HG03103 (cell line): ENCODE measurements at regions not wholly inside any gene's neighbourhood (a gene's known extent, or its start where the extent isn't known, plus 50 kb on each side); places are given as distances from the start of the nearest gene placed in this dataset.
"Not testable (repeated sequence)": the region's sequence is repeated elsewhere in the genome, so short reads cannot be mapped to it uniquely, and the experiment has no call there.

Experiments
- ATAC-seq: cut with Tn5 transposase; IDR thresholded peaks from one replicate; pipeline ENCODE4 v1.9.1; 2021; ENCODE audit warnings: low read depth; ENCODE audit not compliant: unreplicated experiment

GRCh38 chr10:61195211-61195610 lies 251.2 kb upstream of the RHOBTB1 start:
- ATAC-seq, result no peak

GRCh38 chr10:61192589-61192988 lies 248.6 kb upstream of the RHOBTB1 start:
- not testable (repeated sequence) for ATAC-seq

GRCh38 chr10:61192042-61192441 lies 248.1 kb upstream of the RHOBTB1 start:
- ATAC-seq, result no peak

GRCh38 chr10:61189912-61190311 lies 245.9 kb upstream of the RHOBTB1 start:
- no peak for ATAC-seq

GRCh38 chr10:61188691-61189090 lies 244.7 kb upstream of the RHOBTB1 start:
- no peak for ATAC-seq

GRCh38 chr10:61188101-61188500 lies 244.1 kb upstream of the RHOBTB1 start:
- no peak for ATAC-seq

GRCh38 chr10:61187601-61188000 lies 243.6 kb upstream of the RHOBTB1 start:
- ATAC-seq, result no peak

GRCh38 chr10:61186408-61186807 lies 242.4 kb upstream of the RHOBTB1 start:
- no peak for ATAC-seq

GRCh38 chr10:61184429-61184828 lies 240.4 kb upstream of the RHOBTB1 start:
- no peak for ATAC-seq

GRCh38 chr10:61183967-61184366 lies 240.0 kb upstream of the RHOBTB1 start:
- ATAC-seq, result no peak

- ATAC-seq, result no peak
Observed at GRCh38 chr10:61181832-61182231, 237.8 kb upstream of the RHOBTB1 start.

GRCh38 chr10:61179771-61180170 lies 235.8 kb upstream of the RHOBTB1 start:
- no peak for ATAC-seq

- ATAC-seq, result no peak
Observed at GRCh38 chr10:61176424-61176823, 232.4 kb upstream of the RHOBTB1 start.

GRCh38 chr10:61175316-61175715 lies 231.3 kb upstream of the RHOBTB1 start:
- no peak for ATAC-seq

- ATAC-seq, result no peak
Observed at GRCh38 chr10:61173450-61173849, 229.5 kb upstream of the RHOBTB1 start.

GRCh38 chr10:61172182-61172926 lies 228.4 kb upstream of the RHOBTB1 start:
- ATAC-seq, result no peak

- ATAC-seq, result no peak
Observed at GRCh38 chr10:61170594-61170993, 226.6 kb upstream of the RHOBTB1 start.

GRCh38 chr10:61169294-61169693 lies 225.3 kb upstream of the RHOBTB1 start:
- no peak for ATAC-seq

GRCh38 chr10:61166489-61166888 lies 222.5 kb upstream of the RHOBTB1 start:
- ATAC-seq, result no peak

- no peak for ATAC-seq
Observed at GRCh38 chr10:61166065-61166464, 222.1 kb upstream of the RHOBTB1 start.

GRCh38 chr10:61164458-61165160 lies 220.6 kb upstream of the RHOBTB1 start:
- no peak for ATAC-seq

GRCh38 chr10:61163403-61163802 lies 219.4 kb upstream of the RHOBTB1 start:
- ATAC-seq, result no peak
